Breast epithelium (tissue), 3 donors: ENCODE measurements at regions not wholly inside any gene's neighbourhood (a gene's known extent, or its start where the extent isn't known, plus 50 kb on each side); places are given as distances from the start of the nearest gene placed in this dataset.

Experiments used
- POLR2AphosphoS5 ChIP-seq, 3 donors: sonication (generic); formaldehyde crosslinking; IDR thresholded peaks; one replicate each; pipeline ENCODE4 v1.6.1; 2017; ENCODE audit warnings: antibody characterized with exemption in 3 of 3
- TF ChIP-seq, protein P1 (sequence below), 3 donors: fragments of 450-650 bp; IDR thresholded peaks; one replicate each; pipeline ENCODE4 v1.5.1; 2016 to 2017; ENCODE audit warnings: antibody characterized with exemption in 3 of 3, mild to moderate bottlenecking in 3 of 3, moderate library complexity in 3 of 3

DNA sequence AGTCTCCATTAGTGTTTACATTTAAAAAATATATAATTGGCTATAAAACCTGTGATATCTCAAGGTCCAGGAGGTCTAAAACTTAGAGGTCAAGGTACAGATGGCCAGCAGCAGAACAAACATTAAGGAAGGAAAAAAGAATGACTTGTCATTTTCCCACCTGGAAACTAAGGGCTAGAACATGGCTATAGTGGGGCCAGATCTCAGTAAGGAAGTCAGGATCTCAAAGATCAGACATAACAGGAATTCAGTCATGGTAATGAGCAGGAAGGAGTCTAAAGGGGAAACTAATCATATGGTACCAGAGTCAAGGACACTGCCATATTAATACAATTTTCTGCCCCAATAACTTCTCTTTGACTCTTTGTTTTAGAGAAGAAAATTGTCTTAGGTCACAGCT is 1018.8 kb downstream of the PLA2G4A start:
- TF ChIP-seq POLR2AphosphoS5 (IDR thresholded peaks at IDR 0.05): no peak
- TF ChIP-seq, protein P1, sequence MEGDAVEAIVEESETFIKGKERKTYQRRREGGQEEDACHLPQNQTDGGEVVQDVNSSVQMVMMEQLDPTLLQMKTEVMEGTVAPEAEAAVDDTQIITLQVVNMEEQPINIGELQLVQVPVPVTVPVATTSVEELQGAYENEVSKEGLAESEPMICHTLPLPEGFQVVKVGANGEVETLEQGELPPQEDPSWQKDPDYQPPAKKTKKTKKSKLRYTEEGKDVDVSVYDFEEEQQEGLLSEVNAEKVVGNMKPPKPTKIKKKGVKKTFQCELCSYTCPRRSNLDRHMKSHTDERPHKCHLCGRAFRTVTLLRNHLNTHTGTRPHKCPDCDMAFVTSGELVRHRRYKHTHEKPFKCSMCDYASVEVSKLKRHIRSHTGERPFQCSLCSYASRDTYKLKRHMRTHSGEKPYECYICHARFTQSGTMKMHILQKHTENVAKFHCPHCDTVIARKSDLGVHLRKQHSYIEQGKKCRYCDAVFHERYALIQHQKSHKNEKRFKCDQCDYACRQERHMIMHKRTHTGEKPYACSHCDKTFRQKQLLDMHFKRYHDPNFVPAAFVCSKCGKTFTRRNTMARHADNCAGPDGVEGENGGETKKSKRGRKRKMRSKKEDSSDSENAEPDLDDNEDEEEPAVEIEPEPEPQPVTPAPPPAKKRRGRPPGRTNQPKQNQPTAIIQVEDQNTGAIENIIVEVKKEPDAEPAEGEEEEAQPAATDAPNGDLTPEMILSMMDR (IDR thresholded peaks at IDR 0.05): no peak
